ENCODE measurements at regions not wholly inside any gene's neighbourhood (a gene's known extent, or its start where the extent isn't known, plus 50 kb on each side); places are given as distances from the start of the nearest gene placed in this dataset.

GRCh38 chr11:105282658-105283057 lies 143.1 kb upstream of the CARD18 start:
- TF ChIP-seq POLR2A (IDR thresholded peaks at IDR 0.05) = no peak
- TF ChIP-seq CTCF (IDR thresholded peaks at IDR 0.05) = no peak

All from lower leg skin (tissue), 3 donors.